Breast epithelium (tissue), 4 donors: ENCODE measurements at regions not wholly inside any gene's neighbourhood (a gene's known extent, or its start where the extent isn't known, plus 50 kb on each side); places are given as distances from the start of the nearest gene placed in this dataset.

Source experiments
- DNase-seq, 2 donors: peaks; one replicate each; pipeline ENCODE4 v3.0.0-alpha.2; 2019; ENCODE audit warnings: low spot score in 2 of 2
- H3K27ac ChIP-seq, 2 donors: fragments of 200-600 bp; sonication (generic) in 1 of 2; one replicate each; pipeline ENCODE4 v1.5.1; 2016 to 2019; ENCODE audit warnings: mild to moderate bottlenecking in 1 of 2
- H3K27me3 ChIP-seq, 2 donors: fragments of 200-600 bp; sonication (generic) in 1 of 2; one replicate each; pipeline versions ENCODE4 v1.5.1 to v1.6.0; 2017 to 2019; ENCODE audit warnings: control low read depth in 1 of 2, mild to moderate bottlenecking in 1 of 2
- H3K36me3 ChIP-seq: fragments of 200-600 bp; one replicate; pipeline ENCODE4 v1.5.1; 2019
- H3K4me1 ChIP-seq, 2 donors: fragments of 200-600 bp; sonication (generic); one replicate each; pipeline ENCODE4 v1.5.1; 2016 to 2019; ENCODE audit warnings: control low read depth in 1 of 2
- H3K4me3 ChIP-seq, 3 donors: fragments of 200-600 bp; sonication (generic); 1 replicate in 2 of 3; 2 replicates in 1 of 3; pipeline ENCODE4 v1.5.1; 2016 to 2019; ENCODE audit warnings: mild to moderate bottlenecking in 3 of 3, moderate library complexity in 2 of 3
- H3K9me3 ChIP-seq, 2 donors: fragments of 200-600 bp; sonication (generic) in 1 of 2; one replicate each; pipeline ENCODE4 v1.5.1; 2016 to 2019; ENCODE audit warnings: control low read depth in 1 of 2
- CTCF ChIP-seq, 3 donors: fragments of 450-650 bp; IDR thresholded peaks; one replicate each; pipeline ENCODE4 v1.5.1; 2016 to 2017; ENCODE audit warnings: antibody characterized with exemption in 3 of 3, mild to moderate bottlenecking in 3 of 3, moderate library complexity in 3 of 3
- POLR2A ChIP-seq: fragments of 450-650 bp; IDR thresholded peaks from one replicate; pipeline ENCODE4 v1.6.1; 2016; ENCODE audit warnings: antibody characterized with exemption, mild to moderate bottlenecking, moderate library complexity
- POLR2AphosphoS5 ChIP-seq, 3 donors: sonication (generic); formaldehyde crosslinking; IDR thresholded peaks; one replicate each; pipeline ENCODE4 v1.6.1; 2017; ENCODE audit warnings: antibody characterized with exemption in 3 of 3
- intact Hi-C: fragments of 100-400 bp; cut with DNase I; formaldehyde crosslinking; loops from one replicate; pipeline ENCODE4 v1.15.1; 2023; ENCODE audit warnings: low total_unique reads

GRCh38 chr6:22442826-22443225 is 126.5 kb upstream of the HDGFL1 start:
- intact Hi-C loops = no loop called here
- H3K4me1 ChIP-seq = no peaks in the 10 kb centered on the region
- H3K27ac ChIP-seq = no peak overlapping the region
- no peak overlapping the region for H3K4me3 ChIP-seq
- no peaks in the 10 kb centered on the region for H3K27me3 ChIP-seq
- no peak for TF ChIP-seq POLR2A
- TF ChIP-seq CTCF (IDR thresholded peaks at IDR 0.05) = no peak
- TF ChIP-seq POLR2AphosphoS5 (IDR thresholded peaks at IDR 0.05) = no peak
- no peaks in the 10 kb centered on the region for H3K9me3 ChIP-seq
- H3K36me3 ChIP-seq = no peaks in the 10 kb centered on the region
- DNase-seq = no peak

- no peak for DNase-seq
- Histone ChIP-seq H3K9me3 (no peaks in the 10 kb centered on the region), H3K27me3 (no peaks in the 10 kb centered on the region), H3K4me1 (no peaks in the 10 kb centered on the region), H3K4me3 (no peak overlapping the region), H3K36me3 (no peaks in the 10 kb centered on the region), H3K27ac (no peak overlapping the region)
- TF ChIP-seq POLR2A (no peak), POLR2AphosphoS5 (IDR thresholded peaks at IDR 0.05) (no peak), CTCF (IDR thresholded peaks at IDR 0.05) (no peak)
- intact Hi-C loops = no loop called here
Measured at GRCh38 chr6:22444330-22444729, 125.0 kb upstream of the HDGFL1 start.

- no peaks in the 10 kb centered on the region for H3K4me1 ChIP-seq
- H3K36me3 ChIP-seq = no peaks in the 10 kb centered on the region
- no peaks in the 10 kb centered on the region for H3K27me3 ChIP-seq
- H3K9me3 ChIP-seq = no peaks in the 10 kb centered on the region
- intact Hi-C loops = no loop called here
- no peak for DNase-seq
- H3K4me3 ChIP-seq = no peak overlapping the region
- TF ChIP-seq CTCF (IDR thresholded peaks at IDR 0.05) (no peak), POLR2A (no peak)
- H3K27ac ChIP-seq = no peak overlapping the region
Measured at GRCh38 chr6:22445946-22446345, 123.4 kb upstream of the HDGFL1 start.

GRCh38 chr6:22447249-22448196 is 121.8 kb upstream of the HDGFL1 start:
- H3K27ac ChIP-seq = peak overlapping the region in 1 of 2 donors; percentile 29
- H3K36me3 ChIP-seq = no peaks in the 10 kb centered on the region
- H3K9me3 ChIP-seq = no peaks in the 10 kb centered on the region
- intact Hi-C loops = no loop called here
- TF ChIP-seq POLR2AphosphoS5 (IDR thresholded peaks at IDR 0.05) = no peak
- H3K4me1 ChIP-seq = no peaks in the 10 kb centered on the region
- DNase-seq = no peak
- H3K4me3 ChIP-seq = no peak overlapping the region
- H3K27me3 ChIP-seq = no peaks in the 10 kb centered on the region

- no peak for DNase-seq
- no peak for TF ChIP-seq POLR2A
- no peak for TF ChIP-seq CTCF (IDR thresholded peaks at IDR 0.05)
- no peak for TF ChIP-seq POLR2AphosphoS5 (IDR thresholded peaks at IDR 0.05)
- no peaks in the 10 kb centered on the region for H3K4me1 ChIP-seq
Measured at GRCh38 chr6:22448291-22448711, 121.1 kb upstream of the HDGFL1 start.

More at GRCh38 chr6:22448291-22448711, 121.1 kb upstream of the HDGFL1 start:
- H3K27me3 ChIP-seq = no peaks in the 10 kb centered on the region
- no peaks in the 10 kb centered on the region for H3K9me3 ChIP-seq
- no peak overlapping the region for H3K4me3 ChIP-seq
- H3K36me3 ChIP-seq = no peaks in the 10 kb centered on the region
- intact Hi-C loops = no loop called here
- H3K27ac ChIP-seq = no peak overlapping the region
